Muscle layer of duodenum (tissue), 2 donors: ENCODE measurements at regions not wholly inside any gene's neighbourhood (a gene's known extent, or its start where the extent isn't known, plus 50 kb on each side); places are given as distances from the start of the nearest gene placed in this dataset.

Source experiments
- H3K27ac ChIP-seq: one replicate; pipeline ENCODE4 v1.7.0; 2013; ENCODE audit warnings: mild to moderate bottlenecking, low read length
- H3K27me3 ChIP-seq: one replicate; pipeline ENCODE4 v1.7.0; 2013; ENCODE audit warnings: low read depth, mild to moderate bottlenecking, control low read depth, low read length
- H3K36me3 ChIP-seq, 2 donors: one replicate each; pipeline ENCODE4 v1.7.0; 2013; ENCODE audit warnings: low read length in 2 of 2, control low read depth in 1 of 2, mild to moderate bottlenecking in 1 of 2; ENCODE audit not compliant: insufficient read depth in 2 of 2, control insufficient read depth in 1 of 2
- H3K4me1 ChIP-seq, 2 donors: one replicate each; pipeline ENCODE4 v1.7.0; 2013; ENCODE audit warnings: low read length in 2 of 2, mild to moderate bottlenecking in 2 of 2, control low read depth in 1 of 2, moderate library complexity in 1 of 2; ENCODE audit not compliant: insufficient read depth in 2 of 2, control insufficient read depth in 1 of 2
- H3K4me3 ChIP-seq, 2 donors: one replicate each; pipeline ENCODE4 v1.7.0; 2013; ENCODE audit warnings: low read length in 2 of 2, low read depth in 1 of 2, mild to moderate bottlenecking in 1 of 2
- H3K9me3 ChIP-seq, 2 donors: one replicate each; pipeline ENCODE4 v1.7.0; 2013; ENCODE audit warnings: low read length in 2 of 2, control low read depth in 1 of 2, mild to moderate bottlenecking in 1 of 2; ENCODE audit not compliant: control insufficient read depth in 1 of 2
- donor health status: healthy.

DNA sequence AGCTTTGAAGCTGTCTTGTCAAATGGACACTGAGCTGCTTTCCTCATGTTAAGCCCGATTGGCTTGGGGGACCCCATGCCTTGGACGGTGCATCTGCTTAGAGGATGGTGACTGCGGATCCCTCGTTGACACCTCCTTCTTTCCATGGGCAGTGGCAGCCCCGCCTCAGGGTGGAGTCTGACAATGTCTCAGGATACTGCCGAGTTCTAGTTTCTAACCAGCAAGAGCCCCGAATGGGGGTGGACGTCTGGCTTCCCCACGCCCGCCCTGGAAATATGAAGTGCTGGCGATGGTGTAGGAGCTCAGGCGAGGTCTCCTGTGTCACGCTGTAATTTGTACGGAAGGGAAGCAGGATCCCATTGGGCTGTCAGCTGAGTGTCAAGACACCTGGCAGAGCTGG, 106.2 kb upstream of the CTBP2 start:
- no peaks in the 10 kb centered on the region for H3K9me3 ChIP-seq
- H3K36me3 ChIP-seq: no peaks in the 10 kb centered on the region
- no peak overlapping the region for H3K4me3 ChIP-seq
- H3K27ac ChIP-seq: no peak overlapping the region
- H3K27me3 ChIP-seq: no peaks in the 10 kb centered on the region
- no peaks in the 10 kb centered on the region for H3K4me1 ChIP-seq

DNA sequence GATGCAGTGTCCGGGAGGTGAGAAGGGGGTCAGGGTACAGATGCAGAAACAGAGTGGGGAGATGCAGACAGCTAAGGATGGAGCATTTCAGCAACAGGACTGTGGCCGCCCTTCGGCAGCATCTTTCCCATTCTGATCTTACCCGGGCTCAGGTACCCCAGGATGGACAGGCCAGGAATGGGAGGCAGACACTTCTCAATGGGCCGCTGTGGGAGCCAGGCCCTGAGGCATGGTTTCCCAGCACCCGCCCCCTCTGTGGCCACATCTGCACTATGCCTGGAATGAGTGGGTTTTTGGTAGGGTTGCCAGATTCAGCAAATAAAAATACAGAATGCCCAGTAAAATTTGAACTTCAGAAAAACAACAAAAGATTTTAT, 105.2 kb upstream of the CTBP2 start:
- Histone ChIP-seq H3K36me3 (no peaks in the 10 kb centered on the region), H3K4me3 (no peak overlapping the region), H3K27me3 (no peaks in the 10 kb centered on the region), H3K4me1 (no peaks in the 10 kb centered on the region), H3K9me3 (no peaks in the 10 kb centered on the region), H3K27ac (no peak overlapping the region)

DNA sequence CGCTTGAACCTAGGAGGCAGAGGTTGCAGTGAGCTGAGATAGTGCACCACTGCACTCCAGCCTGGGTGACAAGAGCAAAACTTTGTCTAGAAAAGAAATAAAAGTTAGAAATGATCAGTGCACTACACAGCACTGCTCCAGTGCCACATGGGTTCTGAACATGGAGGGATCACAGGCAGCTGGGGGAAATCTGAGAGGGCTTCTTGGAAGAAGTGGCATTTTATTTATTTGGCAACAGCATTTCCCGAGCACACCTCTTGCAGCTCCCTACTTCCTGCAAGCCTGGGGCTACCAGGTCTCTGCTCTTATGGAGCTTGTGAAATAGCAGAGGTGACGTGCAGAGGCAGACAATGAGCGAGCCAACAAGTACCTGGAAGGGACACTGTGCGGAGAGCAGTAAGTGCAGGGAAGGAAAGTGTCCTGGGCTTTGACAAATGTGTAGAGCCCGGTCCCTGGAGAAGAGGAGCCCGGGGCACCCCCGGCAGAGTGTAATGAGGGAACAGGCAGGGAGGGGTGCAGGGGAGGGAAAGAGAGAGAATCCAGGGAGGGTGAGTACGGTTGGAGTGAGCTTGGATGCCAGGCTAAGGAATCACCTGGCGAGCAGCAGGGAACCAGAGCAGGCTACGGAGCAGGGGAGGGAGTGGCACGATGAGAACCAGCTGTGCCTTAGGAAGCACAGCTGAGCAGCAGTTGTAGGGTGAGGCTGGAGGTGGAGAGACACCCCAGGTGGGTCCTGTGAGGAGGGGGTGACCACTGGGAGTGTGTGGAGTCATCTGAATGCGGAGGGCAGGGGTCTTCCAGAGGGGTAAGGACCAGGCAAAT, 104.6 kb upstream of the CTBP2 start:
- no peaks in the 10 kb centered on the region for H3K36me3 ChIP-seq
- no peaks in the 10 kb centered on the region for H3K4me1 ChIP-seq
- no peak overlapping the region for H3K4me3 ChIP-seq
- no peak overlapping the region for H3K27ac ChIP-seq
- H3K27me3 ChIP-seq: no peaks in the 10 kb centered on the region
- H3K9me3 ChIP-seq: no peaks in the 10 kb centered on the region

DNA sequence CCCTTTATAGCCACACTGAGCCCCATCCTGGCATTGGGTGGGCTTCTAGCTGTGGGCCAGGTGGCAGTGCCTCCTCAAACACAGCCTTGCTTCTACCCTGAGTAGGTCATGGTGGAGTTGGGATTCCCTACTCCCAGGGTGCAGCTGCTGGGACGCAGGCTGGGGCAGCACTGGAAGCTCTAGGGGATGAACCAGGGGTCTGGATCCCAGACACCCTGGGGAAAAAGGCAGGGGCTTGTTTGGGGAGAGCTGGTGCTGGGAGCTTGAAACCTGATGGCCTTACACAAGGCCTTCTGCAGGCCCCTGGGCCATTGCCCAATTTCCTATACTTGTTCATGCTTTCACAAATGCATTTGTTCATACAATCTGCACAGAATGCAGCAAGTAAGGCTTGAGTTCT, 103.7 kb upstream of the CTBP2 start:
- Histone ChIP-seq H3K4me3 (no peak overlapping the region), H3K27me3 (no peaks in the 10 kb centered on the region), H3K36me3 (no peaks in the 10 kb centered on the region), H3K9me3 (no peaks in the 10 kb centered on the region), H3K4me1 (no peaks in the 10 kb centered on the region), H3K27ac (no peak overlapping the region)

- H3K27me3 ChIP-seq: no peaks in the 10 kb centered on the region
- H3K27ac ChIP-seq: no peak overlapping the region
- no peak overlapping the region for H3K4me3 ChIP-seq
- no peaks in the 10 kb centered on the region for H3K4me1 ChIP-seq
- H3K9me3 ChIP-seq: no peaks in the 10 kb centered on the region
- H3K36me3 ChIP-seq: no peaks in the 10 kb centered on the region
These were observed 103.2 kb upstream of the CTBP2 start for GRCh38 chr10:125263551-125263950.

DNA sequence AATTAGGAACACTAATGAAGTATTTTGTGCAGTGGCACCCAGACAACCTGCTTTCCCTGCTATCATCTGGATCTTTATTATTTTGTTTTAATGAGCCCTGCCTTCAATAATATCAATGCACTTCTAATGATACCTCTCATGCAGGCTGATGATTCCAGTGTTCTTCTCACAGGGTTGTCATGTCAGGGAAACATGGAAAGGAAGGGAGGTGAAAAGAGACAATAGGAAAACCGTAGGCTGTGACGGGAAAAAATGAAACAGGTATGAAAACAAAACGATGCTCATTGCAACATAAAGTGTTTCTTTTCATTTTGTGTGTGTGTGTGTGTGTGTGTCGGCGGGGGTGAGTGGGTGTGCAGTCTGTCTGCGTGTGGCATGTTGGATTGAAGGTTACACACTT, 102.6 kb upstream of the CTBP2 start:
- H3K4me1 ChIP-seq: no peaks in the 10 kb centered on the region
- no peak overlapping the region for H3K27ac ChIP-seq
- no peaks in the 10 kb centered on the region for H3K9me3 ChIP-seq
- H3K27me3 ChIP-seq: no peaks in the 10 kb centered on the region
- no peak overlapping the region for H3K4me3 ChIP-seq
- no peaks in the 10 kb centered on the region for H3K36me3 ChIP-seq

- Histone ChIP-seq H3K9me3 (no peaks in the 10 kb centered on the region), H3K27ac (no peak overlapping the region), H3K4me3 (no peak overlapping the region), H3K27me3 (no peaks in the 10 kb centered on the region), H3K4me1 (no peaks in the 10 kb centered on the region), H3K36me3 (no peaks in the 10 kb centered on the region)
These were observed 102.0 kb upstream of the CTBP2 start for GRCh38 chr10:125262409-125262808.

GRCh38 chr10:125261491-125262186, 101.3 kb upstream of the CTBP2 start:
- no peaks in the 10 kb centered on the region for H3K9me3 ChIP-seq
- no peak overlapping the region for H3K4me3 ChIP-seq
- H3K27me3 ChIP-seq: no peaks in the 10 kb centered on the region
- no peaks in the 10 kb centered on the region for H3K36me3 ChIP-seq
- no peaks in the 10 kb centered on the region for H3K4me1 ChIP-seq
- no peak overlapping the region for H3K27ac ChIP-seq

DNA sequence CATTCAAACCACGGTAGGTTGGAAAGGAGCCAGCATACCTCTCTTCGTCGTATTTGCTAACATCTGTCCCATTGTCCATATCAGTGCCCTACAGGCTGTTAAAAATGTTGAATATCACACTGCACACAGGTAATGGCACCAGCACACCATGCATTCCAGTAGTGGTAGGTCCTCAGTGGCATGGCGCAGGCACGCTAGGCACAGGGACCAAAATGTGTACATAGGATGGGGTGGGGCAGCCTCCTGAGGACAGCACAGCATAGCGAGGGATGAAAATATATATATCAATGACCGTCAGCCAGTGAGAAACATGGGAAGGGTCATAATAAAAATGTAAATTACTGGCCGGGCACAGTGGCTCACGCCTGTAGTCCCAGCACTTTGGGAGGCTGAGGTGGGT, 99.9 kb upstream of the CTBP2 start:
- Histone ChIP-seq H3K9me3 (no peaks in the 10 kb centered on the region), H3K27ac (no peak overlapping the region), H3K27me3 (no peaks in the 10 kb centered on the region), H3K36me3 (no peaks in the 10 kb centered on the region), H3K4me3 (no peak overlapping the region), H3K4me1 (no peaks in the 10 kb centered on the region)

GRCh38 chr10:125259651-125260050, 99.3 kb upstream of the CTBP2 start:
- H3K4me1 ChIP-seq: no peaks in the 10 kb centered on the region
- no peaks in the 10 kb centered on the region for H3K36me3 ChIP-seq
- no peak overlapping the region for H3K27ac ChIP-seq
- no peaks in the 10 kb centered on the region for H3K27me3 ChIP-seq
- H3K9me3 ChIP-seq: no peaks in the 10 kb centered on the region
- no peak overlapping the region for H3K4me3 ChIP-seq

DNA sequence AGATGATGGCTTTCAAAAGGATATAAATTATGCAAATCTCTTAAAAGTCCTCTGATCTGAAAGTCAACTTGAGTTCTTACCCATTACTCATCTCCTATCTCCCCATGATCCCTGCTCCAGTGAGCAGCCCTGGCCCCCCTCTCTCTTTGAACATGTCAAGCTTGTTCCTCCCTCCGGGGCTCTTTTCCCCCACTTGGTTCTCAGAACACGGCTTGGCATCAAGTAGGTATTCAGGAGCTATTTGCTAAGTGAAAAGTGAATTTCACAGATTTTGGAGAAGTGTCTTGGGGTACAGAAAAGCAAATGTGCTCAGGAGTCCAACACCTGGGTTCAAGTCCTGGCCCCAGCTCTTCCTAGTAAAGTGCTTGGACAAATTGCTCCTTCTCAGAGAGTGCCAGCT, 98.3 kb upstream of the CTBP2 start:
- no peaks in the 10 kb centered on the region for H3K27me3 ChIP-seq
- no peak overlapping the region for H3K27ac ChIP-seq
- no peak overlapping the region for H3K4me3 ChIP-seq
- H3K4me1 ChIP-seq: no peaks in the 10 kb centered on the region
- no peaks in the 10 kb centered on the region for H3K9me3 ChIP-seq
- H3K36me3 ChIP-seq: no peaks in the 10 kb centered on the region
